Breast epithelium (tissue), 4 donors: ENCODE measurements at regions not wholly inside any gene's neighbourhood (a gene's known extent, or its start where the extent isn't known, plus 50 kb on each side); places are given as distances from the start of the nearest gene placed in this dataset.
"Not testable (repeated sequence)": the region's sequence is repeated elsewhere in the genome, so short reads cannot be mapped to it uniquely, and the experiment has no call there.

ENCODE experiments used
- DNase-seq, 2 donors: peaks; one replicate each; pipeline ENCODE4 v3.0.0-alpha.2; 2019; ENCODE audit warnings: low spot score in 2 of 2
- H3K27ac ChIP-seq, 2 donors: fragments of 200-600 bp; sonication (generic) in 1 of 2; one replicate each; pipeline ENCODE4 v1.5.1; 2016 to 2019; ENCODE audit warnings: mild to moderate bottlenecking in 1 of 2
- H3K27me3 ChIP-seq, 2 donors: fragments of 200-600 bp; sonication (generic) in 1 of 2; one replicate each; pipeline versions ENCODE4 v1.5.1 to v1.6.0; 2017 to 2019; ENCODE audit warnings: control low read depth in 1 of 2, mild to moderate bottlenecking in 1 of 2
- H3K36me3 ChIP-seq: fragments of 200-600 bp; one replicate; pipeline ENCODE4 v1.5.1; 2019
- H3K4me1 ChIP-seq, 2 donors: fragments of 200-600 bp; sonication (generic); one replicate each; pipeline ENCODE4 v1.5.1; 2016 to 2019; ENCODE audit warnings: control low read depth in 1 of 2
- H3K4me3 ChIP-seq, 3 donors: fragments of 200-600 bp; sonication (generic); 1 replicate in 2 of 3; 2 replicates in 1 of 3; pipeline ENCODE4 v1.5.1; 2016 to 2019; ENCODE audit warnings: mild to moderate bottlenecking in 3 of 3, moderate library complexity in 2 of 3
- H3K9me3 ChIP-seq, 2 donors: fragments of 200-600 bp; sonication (generic) in 1 of 2; one replicate each; pipeline ENCODE4 v1.5.1; 2016 to 2019; ENCODE audit warnings: control low read depth in 1 of 2
- CTCF ChIP-seq, 3 donors: fragments of 450-650 bp; IDR thresholded peaks; one replicate each; pipeline ENCODE4 v1.5.1; 2016 to 2017; ENCODE audit warnings: antibody characterized with exemption in 3 of 3, mild to moderate bottlenecking in 3 of 3, moderate library complexity in 3 of 3
- POLR2A ChIP-seq: fragments of 450-650 bp; IDR thresholded peaks from one replicate; pipeline ENCODE4 v1.6.1; 2016; ENCODE audit warnings: antibody characterized with exemption, mild to moderate bottlenecking, moderate library complexity
- POLR2AphosphoS5 ChIP-seq, 3 donors: sonication (generic); formaldehyde crosslinking; IDR thresholded peaks; one replicate each; pipeline ENCODE4 v1.6.1; 2017; ENCODE audit warnings: antibody characterized with exemption in 3 of 3
- intact Hi-C: fragments of 100-400 bp; cut with DNase I; formaldehyde crosslinking; loops from one replicate; pipeline ENCODE4 v1.15.1; 2023; ENCODE audit warnings: low total_unique reads

DNA sequence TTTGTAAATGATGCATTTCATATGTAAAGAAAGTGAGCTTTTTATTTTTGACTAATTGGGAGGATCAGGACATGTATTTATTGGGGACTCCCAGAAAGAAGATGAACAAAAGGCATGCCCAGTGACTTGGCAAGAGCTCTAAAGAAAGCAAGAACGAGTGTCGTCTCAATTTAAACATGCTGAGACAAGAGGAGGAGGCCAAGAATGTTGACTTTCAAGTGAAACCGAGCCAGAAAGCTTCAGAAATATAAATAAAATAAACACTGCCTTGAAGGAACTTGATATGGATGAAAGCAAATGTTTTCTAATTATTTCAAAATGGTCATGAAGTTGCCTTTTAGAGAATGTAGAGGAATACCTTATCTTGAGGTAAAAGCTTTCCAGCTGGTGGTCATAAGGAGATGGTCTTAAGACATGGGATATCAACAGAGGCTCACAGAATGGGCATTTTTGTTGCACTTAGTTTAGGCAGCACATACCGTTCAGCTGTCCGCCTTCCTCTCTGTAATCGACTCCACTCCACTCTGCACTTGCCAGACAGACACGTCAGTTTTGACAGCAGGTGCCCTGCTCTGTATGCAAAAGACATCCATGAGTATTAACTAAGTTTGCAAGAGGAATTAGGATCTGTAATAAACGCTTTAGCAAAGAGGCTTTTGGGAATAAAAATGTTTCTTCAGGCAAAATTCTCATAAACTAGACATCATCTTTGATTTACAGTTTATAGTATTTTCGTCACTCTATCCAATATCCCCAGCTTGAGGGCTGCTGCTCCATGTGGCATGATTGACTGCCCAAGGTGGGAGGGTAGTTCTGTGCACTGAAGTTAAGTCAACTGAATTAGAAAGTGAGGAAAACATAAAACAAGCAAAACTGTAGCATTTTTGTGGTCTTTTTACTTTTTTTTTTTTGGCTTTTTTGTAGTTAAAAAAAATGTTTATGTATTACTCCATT lies 613.1 kb downstream of the PKHD1 start:
- no peaks in the 10 kb centered on the region for H3K9me3 ChIP-seq
- H3K27me3 ChIP-seq: no peaks in the 10 kb centered on the region
- no peak overlapping the region for H3K4me3 ChIP-seq
- no peaks in the 10 kb centered on the region for H3K36me3 ChIP-seq
- no peak for DNase-seq
- TF ChIP-seq POLR2A (no peak), CTCF (IDR thresholded peaks at IDR 0.05) (no peak), POLR2AphosphoS5 (IDR thresholded peaks at IDR 0.05) (no peak)
- no peaks in the 10 kb centered on the region for H3K4me1 ChIP-seq
- intact Hi-C loops: no loop called here
- no peak overlapping the region for H3K27ac ChIP-seq

DNA sequence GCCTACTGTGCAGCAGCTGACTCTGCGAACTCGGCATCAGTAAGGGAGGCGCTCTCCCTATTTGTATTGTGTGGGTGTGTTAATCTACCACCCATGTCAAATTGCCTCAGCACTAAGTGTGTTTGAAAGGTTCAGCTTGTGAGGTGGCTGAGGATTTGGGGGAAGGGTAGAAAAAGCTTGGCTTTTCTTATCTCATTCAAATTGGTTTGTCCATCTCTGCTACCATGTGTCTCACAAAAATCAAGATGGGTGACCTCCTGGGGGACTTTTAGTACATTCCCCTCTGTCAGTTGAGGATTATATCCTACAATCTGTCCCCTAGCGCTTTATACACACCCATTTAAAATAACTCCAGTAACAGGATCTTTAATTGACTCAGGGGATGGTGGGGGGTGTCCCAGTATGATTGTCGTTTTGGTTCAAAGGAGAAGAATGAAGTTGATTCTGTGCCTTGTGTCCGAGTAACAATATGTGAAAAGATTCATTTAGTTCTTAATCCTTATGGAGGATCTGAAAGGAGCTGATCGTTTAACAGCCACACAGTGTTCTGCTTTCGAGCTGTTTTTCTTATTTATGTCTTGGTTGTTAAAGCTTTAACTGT lies 609.6 kb downstream of the PKHD1 start:
- no peaks in the 10 kb centered on the region for H3K4me1 ChIP-seq
- H3K27me3 ChIP-seq: no peaks in the 10 kb centered on the region
- H3K27ac ChIP-seq: no peak overlapping the region
- H3K9me3 ChIP-seq: no peaks in the 10 kb centered on the region
- no peaks in the 10 kb centered on the region for H3K36me3 ChIP-seq
- no peak for TF ChIP-seq POLR2A
- no peak for TF ChIP-seq POLR2AphosphoS5 (IDR thresholded peaks at IDR 0.05)
- no peak for TF ChIP-seq CTCF (IDR thresholded peaks at IDR 0.05)
- no peak overlapping the region for H3K4me3 ChIP-seq
- DNase-seq: no peak
- intact Hi-C loops: no loop called here

- Histone ChIP-seq H3K27me3 (no peaks in the 10 kb centered on the region), H3K4me1 (no peaks in the 10 kb centered on the region), H3K27ac (no peak overlapping the region), H3K9me3 (no peaks in the 10 kb centered on the region), H3K36me3 (no peaks in the 10 kb centered on the region), H3K4me3 (no peak overlapping the region)
- no peak for DNase-seq
- intact Hi-C loops: no loop called here
- TF ChIP-seq CTCF (IDR thresholded peaks at IDR 0.05) (no peak), POLR2A (no peak), POLR2AphosphoS5 (IDR thresholded peaks at IDR 0.05) (no peak)
Observed at GRCh38 chr6:51479296-51479695, 608.1 kb downstream of the PKHD1 start.

GRCh38 chr6:51480040-51480439 lies 607.4 kb downstream of the PKHD1 start:
- Histone ChIP-seq H3K4me1 (no peaks in the 10 kb centered on the region), H3K27me3 (no peaks in the 10 kb centered on the region), H3K27ac (no peak overlapping the region), H3K9me3 (no peaks in the 10 kb centered on the region), H3K36me3 (no peaks in the 10 kb centered on the region), H3K4me3 (no peak overlapping the region)
- TF ChIP-seq CTCF (IDR thresholded peaks at IDR 0.05): no peak
- no peak for TF ChIP-seq POLR2A
- TF ChIP-seq POLR2AphosphoS5 (IDR thresholded peaks at IDR 0.05): no peak
- no peak for DNase-seq
- intact Hi-C loops: loop anchor here (5.0 kb wide), 1 partner anchor 367 kb away; no protein-coding TSS in a partner anchor

- H3K36me3 ChIP-seq, H3K27me3 ChIP-seq, H3K9me3 ChIP-seq, DNase-seq, intact Hi-C loops, H3K4me3 ChIP-seq, H3K27ac ChIP-seq, H3K4me1 ChIP-seq: not testable (repeated sequence)
Observed at GRCh38 chr6:51485869-51486268, 601.5 kb downstream of the PKHD1 start.
